G401 (cell line): ENCODE measurements at regions not wholly inside any gene's neighbourhood (a gene's known extent, or its start where the extent isn't known, plus 50 kb on each side); places are given as distances from the start of the nearest gene placed in this dataset.
A peak's percentile ranks its signal among the peaks of the same experiment; 100 is the strongest.
"Not testable (repeated sequence)": the region's sequence is repeated elsewhere in the genome, so short reads cannot be mapped to it uniquely, and the experiment has no call there.

Experiments used
- DNase-seq: peaks from one replicate; pipeline ENCODE4 v3.0.0-alpha.2; 2015; ENCODE audit warnings: low spot score
- in situ Hi-C: cut with HindIII; loops from 2 replicates; pipeline ENCODE4 v1.10.0; 2016; ENCODE audit warnings: low sequenced_read_pairs, mixed read lengths

DNA sequence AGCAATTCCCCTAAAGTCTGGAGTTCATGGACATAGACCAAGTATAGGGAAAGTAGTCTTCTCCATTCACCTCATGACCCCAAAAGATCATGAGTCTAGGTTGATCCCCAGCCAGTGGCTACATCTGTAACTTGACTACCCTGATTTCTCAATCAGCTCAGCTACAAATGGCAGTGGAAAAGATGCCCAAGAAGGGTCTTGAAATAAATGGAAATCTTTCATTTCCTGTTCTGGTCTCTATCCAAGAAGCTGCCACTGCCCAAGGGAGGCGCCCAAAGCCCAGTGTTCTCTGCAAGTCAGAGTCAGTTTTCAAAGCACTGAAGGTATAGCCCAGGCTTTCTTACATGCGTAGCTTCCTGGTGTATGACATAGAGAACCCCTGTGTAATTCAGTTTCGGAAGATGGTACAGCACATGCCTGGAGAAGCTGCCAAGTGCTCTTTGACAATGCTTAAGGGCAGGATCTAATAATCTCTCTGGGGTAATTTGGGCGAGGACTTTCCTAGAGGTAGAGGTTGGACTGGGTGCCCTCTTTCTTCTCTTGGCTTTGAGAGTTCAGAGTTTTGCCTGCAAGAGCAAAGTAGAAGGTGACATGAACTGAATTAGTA, 101.1 kb downstream of the ADAMTS15 start:
- in situ Hi-C loops, result no loop called here
- no peak for DNase-seq

DNA sequence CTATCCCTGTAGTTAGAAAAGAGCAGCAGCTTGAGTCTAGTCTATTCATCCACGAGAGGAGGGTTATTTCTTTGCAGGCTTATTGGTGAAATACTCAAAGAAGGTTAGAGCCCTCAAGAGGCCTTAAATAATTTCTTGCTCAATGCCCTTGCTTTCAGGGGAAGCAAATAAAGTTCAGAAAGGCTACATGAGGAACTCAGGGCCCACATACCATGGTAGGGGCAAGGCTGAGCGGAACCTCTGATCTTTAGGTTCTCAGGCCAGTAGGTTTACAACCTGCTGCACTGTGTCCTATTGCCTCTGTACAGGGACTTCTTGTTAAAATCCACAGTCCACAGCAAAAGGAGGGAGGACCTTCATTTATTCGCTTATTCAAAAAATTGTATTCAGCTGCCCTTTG, 101.7 kb downstream of the ADAMTS15 start:
- DNase-seq, result no peak
- in situ Hi-C loops, result no loop called here

DNA sequence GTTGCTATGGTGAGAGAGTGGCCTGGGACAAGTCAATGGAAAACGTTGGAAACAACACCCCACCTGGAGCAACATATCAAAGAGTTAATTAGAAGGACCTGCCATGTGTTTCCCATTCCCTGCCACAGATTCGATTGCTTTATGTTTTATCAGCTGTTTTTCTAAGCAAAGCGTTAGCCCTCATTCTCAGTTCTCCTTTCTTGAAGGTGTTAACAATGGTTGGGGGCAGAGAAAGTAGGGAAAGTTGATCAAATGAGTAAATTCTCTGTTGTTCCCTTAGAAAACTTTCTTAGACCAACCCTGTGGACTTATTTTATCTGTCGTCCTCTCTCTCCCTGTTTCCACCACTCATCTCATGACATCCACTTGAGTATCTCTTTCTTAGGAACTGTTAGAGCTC, 102.5 kb downstream of the ADAMTS15 start:
- no peak for DNase-seq
- in situ Hi-C loops, result no loop called here

DNA sequence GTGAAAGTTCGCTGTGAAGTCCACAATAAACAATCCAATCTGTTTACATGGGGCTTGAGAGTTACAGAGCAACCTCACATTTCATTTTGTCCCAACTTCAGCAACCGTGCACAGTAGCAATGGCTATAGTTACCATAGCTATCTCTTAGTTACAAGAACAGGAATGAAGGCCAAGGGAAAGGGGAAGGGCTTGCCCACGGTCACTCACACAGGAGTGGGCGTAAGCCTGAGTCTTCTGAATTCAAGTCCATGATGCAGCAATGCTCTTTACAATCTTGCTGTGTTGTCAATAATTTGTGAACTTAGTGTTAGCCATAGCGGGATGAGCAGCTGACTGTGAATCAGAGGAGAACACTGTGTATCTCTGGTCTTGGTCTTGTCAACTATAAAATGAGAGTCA, 102.9 kb downstream of the ADAMTS15 start:
- in situ Hi-C loops, result no loop called here

DNA sequence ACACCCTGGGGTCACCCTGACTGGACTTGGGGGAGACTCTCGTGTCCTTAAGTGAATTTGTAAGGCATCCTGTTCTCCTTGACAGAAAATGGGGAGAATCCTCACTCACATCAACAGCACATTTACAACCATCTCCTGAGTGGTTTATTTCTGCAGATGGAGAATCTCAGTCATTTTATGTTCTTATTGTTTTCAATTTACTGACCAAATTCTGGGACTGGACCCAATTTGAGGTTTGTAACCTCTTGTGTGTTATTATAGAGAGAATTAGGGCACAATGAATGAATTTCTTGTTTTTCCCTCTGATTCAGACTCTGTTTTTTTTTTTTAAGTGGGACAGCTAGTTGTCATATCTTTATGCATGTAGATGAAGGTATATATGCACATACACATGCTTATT, 104.9 kb downstream of the ADAMTS15 start:
- in situ Hi-C loops, result no loop called here
- DNase-seq, result no peak

More for the DNA sequence above, 102.9 kb downstream of the ADAMTS15 start:
- no peak for DNase-seq

DNA sequence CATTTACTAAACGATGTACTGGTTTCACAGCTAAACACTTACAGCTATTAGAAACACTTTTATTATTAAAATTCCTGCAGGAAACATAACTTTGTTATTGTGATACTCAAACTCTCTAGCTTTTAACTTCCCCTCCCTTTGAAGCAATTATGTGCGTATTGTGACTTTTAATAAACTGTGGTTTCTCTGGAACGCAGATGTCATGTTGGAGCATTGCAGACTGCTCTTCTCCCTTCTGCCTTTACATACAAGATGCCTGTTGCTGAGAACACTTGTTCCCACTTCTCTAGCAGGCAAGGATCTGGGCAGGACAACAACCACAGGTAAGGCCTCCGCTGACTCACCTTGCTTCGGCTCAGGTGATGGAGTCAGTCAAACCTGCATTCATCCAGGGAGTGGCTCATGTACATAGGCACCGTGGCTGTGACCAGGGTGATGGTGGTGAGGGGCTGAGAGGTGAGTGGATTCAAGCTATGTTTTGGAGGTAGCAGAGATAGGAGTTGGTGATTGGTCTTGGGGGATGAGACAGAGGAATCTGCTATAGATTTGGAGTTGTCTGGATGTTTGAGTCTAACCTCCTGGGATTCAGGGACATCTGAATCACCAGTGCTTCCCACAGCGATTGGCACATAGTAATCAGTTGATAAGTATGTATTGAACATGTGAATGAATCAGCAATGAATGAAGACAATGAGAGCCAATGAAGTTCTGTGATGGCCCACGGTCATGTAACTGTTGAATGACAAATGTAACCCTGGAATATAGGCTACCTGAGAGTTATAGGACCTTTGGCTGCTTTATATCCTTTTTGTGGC, 106.0 kb downstream of the ADAMTS15 start:
- DNase-seq, result no peak
- in situ Hi-C loops, result no loop called here

DNA sequence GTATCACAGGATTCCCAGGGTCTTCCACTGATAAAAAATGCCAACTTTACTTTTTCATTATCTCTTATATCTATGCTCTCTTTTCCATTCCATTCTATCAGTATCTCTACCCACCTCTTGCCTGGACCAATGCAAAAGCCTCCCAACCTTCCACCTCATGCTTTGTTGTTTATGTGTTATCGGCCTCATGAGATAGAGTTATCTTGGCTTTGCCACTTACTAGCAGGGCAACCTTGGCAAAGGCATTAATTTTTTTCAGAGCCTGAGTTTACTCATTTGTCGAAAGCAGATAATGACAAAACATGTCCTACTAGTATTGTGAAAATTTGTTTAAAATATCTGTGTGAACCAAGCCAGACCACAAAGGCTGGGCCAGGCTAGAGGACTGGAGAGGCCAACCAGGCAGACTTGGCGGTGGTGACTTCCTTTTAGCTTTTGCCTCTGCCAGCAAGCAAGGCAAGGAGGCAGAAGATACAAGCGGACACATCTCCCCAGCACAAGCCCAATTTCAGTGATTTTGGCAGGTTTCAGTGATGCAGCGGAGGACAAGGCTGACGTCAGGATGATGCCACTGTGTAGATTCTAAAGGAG, 106.9 kb downstream of the ADAMTS15 start:
- in situ Hi-C loops, result no loop called here
- no peak for DNase-seq

DNA sequence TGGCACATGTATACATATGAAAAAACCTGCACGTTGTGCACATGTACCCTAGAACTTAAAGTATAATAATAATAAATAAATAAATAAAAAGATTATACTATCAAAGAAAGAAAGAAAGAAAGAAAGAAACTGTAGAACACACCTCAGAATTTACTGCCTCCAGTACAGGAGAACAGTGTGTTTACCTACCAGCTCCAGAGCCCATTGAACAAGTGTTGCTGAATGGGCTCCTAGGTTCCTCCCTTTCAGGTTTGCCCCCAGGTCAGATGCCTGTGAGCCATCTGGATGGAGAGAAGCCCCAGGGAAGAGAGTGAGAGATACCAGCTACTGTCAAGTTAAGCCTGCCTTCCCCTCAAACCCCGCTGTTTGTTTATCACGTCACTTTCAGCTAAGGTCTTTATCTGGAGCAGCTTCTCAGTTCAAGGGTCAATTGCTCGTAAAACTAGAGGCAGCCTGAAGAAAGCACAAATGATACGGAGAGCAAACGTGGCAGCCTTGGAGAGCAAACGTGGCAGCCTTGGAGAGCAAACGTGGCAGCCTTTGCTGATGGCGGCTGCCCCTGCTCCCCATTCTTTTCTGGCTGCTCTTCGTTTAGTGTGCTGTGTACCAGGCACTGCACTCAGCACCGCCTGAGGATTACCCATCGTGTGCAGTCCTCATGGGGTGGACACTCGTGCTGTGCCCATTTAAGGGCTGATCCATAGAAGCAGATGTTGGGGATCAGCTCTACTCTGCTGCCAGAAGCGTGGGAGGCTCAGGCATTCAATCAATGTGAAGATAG, 111.7 kb downstream of the ADAMTS15 start:
- no peak for DNase-seq
- in situ Hi-C loops, result no loop called here

DNA sequence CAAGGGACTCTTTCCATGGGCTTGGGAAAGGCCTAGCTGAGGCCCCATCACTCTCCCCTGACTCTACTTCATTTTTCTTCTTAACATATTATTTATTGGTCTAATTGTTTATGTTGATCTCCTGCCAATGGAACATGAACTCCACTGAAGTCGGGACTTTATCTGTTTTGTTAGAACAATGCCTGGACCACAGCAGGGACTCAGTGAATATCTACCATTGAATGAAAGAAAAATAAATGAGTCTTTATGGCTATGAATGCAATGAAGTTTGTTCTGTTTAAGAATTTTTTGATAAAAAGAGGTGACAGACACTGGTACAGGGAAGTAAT, 112.3 kb downstream of the ADAMTS15 start:
- in situ Hi-C loops, result no loop called here
- no peak for DNase-seq

DNA sequence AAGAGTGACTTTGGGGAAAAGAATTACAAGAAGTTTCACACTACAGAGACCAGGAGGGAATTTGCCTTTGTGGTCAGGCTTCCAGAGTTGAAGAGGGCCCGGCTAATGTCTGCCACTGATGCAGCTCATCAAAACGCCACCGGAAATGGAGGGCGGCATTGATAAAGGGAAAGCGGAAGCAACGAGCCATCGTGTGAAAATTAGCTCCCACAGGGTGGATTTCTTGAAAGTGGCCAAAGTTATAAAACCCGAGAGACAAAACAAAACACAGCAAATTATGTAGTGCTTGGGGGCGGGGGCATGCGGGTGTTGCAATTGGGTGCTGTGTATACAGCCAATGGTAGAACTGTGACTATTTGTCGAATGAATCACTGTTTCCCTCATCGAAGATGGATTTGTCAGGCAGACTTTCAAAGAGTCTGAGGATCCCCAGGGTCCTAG, 113.0 kb downstream of the ADAMTS15 start:
- in situ Hi-C loops, result no loop called here

DNA sequence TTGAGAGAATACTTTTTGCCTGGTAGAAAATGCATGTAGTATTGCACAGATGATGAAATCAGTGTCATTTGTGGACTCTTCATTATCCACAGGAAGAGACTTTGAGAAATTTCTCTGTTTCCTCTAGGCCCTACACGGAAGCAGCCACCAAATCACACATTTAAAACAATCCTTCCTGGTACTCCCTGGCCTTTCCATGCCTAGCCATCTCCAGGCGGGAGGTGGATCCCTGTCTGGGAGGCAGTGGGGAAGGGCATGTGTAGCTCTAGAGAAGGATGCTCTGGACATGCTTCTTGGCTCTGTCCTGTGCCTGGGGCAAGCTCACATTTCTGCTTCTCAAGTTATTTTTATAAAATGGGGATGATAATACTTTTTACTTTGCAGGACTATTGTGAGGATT, 114.1 kb downstream of the ADAMTS15 start:
- no peak for DNase-seq
- in situ Hi-C loops, result no loop called here

More for the DNA sequence above, 113.0 kb downstream of the ADAMTS15 start:
- no peak for DNase-seq

DNA sequence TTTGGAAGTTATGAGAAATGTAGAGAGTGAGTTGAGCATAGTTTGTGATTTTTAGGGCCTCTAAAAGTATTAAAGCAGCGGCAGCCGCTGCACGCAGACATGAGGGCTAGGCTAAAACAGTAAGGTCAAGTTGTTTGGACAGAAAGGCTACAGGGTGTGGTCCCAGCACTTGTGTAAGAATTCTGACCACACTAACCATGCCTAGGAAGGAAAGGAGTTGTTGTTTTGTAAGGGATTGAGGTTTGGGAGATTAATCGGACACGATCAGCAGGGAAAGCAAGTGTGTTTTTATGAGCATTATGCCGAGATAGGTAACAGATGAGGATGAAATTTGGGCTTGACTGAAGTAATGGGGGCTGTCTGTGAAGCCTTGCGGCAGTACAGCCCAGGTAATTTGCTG, 117.9 kb downstream of the ADAMTS15 start:
- in situ Hi-C loops, DNase-seq: not testable (repeated sequence)

DNA sequence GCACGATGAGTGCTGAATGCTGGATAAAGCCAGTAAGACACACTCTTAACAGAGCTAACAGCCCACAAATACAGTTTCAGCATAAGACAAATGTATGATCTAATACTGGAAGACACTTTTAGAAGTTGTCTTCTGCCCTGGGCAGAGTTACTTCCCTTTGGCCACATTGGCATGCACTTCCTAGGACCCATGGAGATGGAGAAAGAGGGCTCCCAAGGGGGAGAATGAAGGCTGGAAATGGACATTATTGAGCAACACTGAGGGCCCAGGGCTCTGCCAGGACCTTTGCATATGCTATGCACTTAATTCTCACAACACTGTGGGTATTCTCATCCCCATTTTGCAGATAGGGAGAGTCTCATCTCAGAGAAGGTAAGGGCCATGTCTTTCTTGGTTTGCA, 123.1 kb downstream of the ADAMTS15 start:
- no peak for DNase-seq
- in situ Hi-C loops, result no loop called here

DNA sequence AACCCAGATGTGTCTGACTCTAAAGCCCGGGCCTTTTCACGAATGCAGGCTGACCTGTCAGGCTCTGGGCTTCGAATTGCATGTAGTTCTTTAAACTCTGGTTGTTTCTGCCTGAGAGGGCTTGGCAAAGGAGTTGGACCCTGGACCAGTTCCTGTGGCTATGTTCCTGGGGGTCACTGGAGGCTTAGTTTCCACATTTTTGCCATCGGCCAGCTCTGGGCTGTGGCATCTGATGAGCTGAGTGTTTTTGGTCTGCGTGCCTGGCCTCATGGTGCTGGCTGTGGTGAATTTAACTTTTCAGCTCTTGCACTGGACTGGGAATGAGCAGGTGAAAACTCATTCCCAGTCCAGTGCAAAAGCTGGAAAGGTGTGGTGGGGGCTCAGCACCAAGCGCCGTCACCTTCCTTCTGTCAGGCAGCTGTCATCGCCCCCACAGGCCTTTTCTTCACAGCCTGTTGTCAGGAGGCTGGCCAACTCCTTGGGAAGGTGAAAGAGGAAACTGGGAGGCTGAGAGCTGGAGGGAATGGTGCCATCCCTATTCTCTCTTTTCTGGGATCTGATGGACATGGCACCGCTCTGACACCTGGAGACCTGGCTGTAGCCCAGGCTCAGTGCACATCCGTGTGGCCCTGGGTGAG, 123.6 kb downstream of the ADAMTS15 start:
- in situ Hi-C loops, result no loop called here
- DNase-seq, result no peak

DNA sequence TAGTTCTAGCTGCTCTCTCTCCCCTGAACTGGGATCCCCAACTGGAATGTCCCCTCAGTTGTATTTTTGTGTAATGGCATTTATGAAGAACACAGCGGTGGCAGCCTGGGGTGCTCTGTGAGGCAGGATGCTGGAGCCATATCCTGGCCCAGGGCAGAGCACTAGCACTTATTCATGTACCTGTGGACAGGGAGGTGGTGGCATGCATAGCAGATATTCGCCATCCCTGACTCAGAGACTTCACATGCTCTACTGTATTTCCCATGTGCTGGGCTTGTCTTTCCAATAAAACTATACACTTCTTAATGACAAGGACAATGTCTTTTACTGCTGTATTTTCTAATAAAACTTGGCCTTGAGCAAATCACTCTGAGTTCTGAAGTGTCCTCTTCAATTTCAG, 125.3 kb downstream of the ADAMTS15 start:
- DNase-seq, result no peak
- in situ Hi-C loops, result no loop called here

DNA sequence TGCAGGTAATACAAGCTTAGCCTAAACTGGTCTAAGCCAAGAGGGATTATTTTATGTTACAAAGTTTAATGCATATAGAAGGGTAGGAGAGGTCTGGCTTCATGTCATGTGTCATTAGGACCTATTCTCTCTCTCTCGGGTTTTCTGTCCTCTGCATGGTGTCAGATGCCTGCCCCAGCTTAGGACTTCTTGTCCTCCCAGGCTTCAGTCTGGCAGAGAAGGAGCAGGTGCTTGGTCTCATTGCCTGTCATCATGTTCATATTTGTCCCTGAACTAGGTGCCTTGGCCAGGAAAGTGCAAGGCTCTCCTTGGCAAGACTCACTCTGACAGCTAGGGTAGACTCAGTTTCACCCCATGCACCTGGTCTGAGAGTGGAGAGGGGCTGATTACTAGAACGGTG, 126.3 kb downstream of the ADAMTS15 start:
- no peak for DNase-seq
- in situ Hi-C loops, result no loop called here

DNA sequence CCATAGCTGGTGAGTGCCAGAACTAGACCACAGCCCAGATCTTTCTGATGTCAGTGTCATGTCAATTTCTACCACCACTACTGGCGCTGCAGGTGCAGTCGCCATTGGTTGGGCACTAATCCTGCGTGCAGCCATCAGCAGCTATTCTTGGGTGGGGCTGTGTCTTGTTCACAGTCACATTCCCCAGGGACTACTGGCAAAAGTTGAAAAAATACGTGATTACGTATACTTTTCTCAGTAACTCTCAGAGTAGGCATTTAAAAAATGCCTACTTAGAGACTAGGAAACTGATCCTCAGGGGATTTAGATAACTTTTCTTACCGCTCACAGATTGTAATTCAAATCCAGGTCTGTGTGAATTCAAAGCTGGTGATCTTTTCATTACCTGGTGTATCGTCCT, 127.7 kb downstream of the ADAMTS15 start:
- in situ Hi-C loops, result no loop called here

DNA sequence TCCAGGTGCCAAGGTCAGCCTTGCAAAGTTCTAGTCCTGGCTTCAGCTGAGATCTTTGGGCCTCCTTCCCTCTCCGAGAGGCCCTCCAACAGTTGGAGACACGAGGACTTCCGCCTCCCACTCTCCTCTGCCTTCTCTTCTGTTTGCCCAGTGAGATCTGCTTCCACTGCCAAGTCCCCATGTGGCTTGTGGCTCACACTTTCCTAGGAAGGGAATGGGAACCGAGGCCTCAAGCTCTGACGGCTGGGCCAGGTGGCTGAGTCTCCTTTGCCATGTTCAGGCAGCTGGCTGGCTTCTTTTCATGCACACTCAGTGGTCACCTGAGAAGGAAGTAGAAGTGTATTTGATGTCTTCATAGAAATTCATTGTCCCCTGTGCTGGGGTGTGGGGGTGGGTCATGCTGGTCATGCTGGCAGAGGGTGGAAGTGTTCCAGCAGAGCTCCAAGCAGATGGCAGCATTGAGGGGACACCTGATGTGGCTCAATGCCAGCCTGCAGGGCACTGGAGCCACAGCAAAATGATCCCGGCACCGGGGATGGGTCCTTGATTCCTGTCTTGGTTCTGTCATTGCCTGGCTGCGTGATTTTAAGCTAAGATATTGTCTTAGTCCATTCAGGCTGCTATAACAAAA, 130.4 kb downstream of the ADAMTS15 start:
- in situ Hi-C loops, result no loop called here
- DNase-seq, result no peak

More for the DNA sequence above, 127.7 kb downstream of the ADAMTS15 start:
- DNase-seq, result no peak

DNA sequence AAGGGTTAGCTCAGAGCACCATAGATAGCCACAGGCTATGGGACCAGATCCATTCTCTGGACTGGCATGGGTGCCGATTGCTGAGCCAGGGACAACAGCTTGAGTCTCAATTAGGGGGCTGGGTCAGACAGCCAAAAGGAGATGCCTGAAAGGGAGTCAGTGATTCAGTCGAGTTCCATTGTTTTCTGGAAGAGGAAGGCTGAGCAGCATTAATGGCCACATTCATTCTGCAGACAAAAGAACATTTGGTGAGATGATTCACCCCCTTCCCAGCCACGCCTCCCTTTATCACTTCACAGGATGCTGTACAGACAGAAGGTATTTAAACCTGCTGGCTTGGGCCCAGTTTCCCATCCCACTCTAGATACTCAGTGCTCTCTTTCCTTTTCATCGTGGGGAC, 131.9 kb downstream of the ADAMTS15 start:
- DNase-seq, result peak; percentile 68
- in situ Hi-C loops, result no loop called here
